ENCODE measurements at regions not wholly inside any gene's neighbourhood (a gene's known extent, or its start where the extent isn't known, plus 50 kb on each side); places are given as distances from the start of the nearest gene placed in this dataset.

DNA sequence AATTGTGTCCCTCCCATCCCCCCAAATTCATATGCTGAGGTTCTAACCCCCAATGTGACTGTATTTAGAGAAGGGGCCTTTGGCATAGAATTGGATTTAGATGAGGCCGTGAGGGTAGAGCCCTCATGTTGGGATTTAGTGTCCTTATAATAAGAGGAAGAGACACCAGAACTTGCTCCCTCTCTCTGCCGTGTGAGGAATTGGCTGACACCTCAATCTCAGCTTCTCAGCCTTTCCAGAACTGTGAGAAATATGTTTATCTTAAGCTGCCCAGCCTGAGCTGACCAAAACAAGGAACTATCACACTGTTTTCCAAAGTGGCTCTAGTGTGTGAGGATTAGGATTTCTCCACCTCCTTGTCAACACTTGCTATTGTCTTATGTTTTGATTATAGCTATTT lies 400.0 kb upstream of the FZD8 start:
- H3K4me2 ChIP-seq (ENCODE audit: extremely low read depth, insufficient read depth, low read length) = no peak overlapping the region
- no peak overlapping the region for H3K9ac ChIP-seq (ENCODE audit: insufficient read depth, low read length)
- H3K27ac ChIP-seq (ENCODE audit: insufficient read depth, low read length) = no peak overlapping the region
- H3K4me1 ChIP-seq (ENCODE audit: control insufficient read depth, extremely low read depth, insufficient read depth, low read length) = no peaks in the 10 kb centered on the region
- no peak overlapping the region for H3K4me3 ChIP-seq (replicated peaks in 1 of 4; ENCODE audit: control extremely low read depth in 1 of 4, insufficient read depth in 1 of 4, low read depth in 3 of 4, low read length in 4 of 4)
- no peaks in the 10 kb centered on the region for H3K79me2 ChIP-seq (ENCODE audit: control insufficient read depth, insufficient read depth, low read length)
- no peaks in the 10 kb centered on the region for H4K20me1 ChIP-seq (ENCODE audit: control insufficient read depth, extremely low read depth, insufficient read depth, low read length)
- DNase-seq (ENCODE audit: low read depth in 2 of 2) = no peak
- H3K27me3 ChIP-seq (ENCODE audit: control insufficient read depth, insufficient read depth, low read length) = no peaks in the 10 kb centered on the region
- no peak for TF ChIP-seq EZH2 (IDR thresholded peaks at IDR 0.05; ENCODE audit: low read length, missing control alignments)
- TF ChIP-seq, protein P1, sequence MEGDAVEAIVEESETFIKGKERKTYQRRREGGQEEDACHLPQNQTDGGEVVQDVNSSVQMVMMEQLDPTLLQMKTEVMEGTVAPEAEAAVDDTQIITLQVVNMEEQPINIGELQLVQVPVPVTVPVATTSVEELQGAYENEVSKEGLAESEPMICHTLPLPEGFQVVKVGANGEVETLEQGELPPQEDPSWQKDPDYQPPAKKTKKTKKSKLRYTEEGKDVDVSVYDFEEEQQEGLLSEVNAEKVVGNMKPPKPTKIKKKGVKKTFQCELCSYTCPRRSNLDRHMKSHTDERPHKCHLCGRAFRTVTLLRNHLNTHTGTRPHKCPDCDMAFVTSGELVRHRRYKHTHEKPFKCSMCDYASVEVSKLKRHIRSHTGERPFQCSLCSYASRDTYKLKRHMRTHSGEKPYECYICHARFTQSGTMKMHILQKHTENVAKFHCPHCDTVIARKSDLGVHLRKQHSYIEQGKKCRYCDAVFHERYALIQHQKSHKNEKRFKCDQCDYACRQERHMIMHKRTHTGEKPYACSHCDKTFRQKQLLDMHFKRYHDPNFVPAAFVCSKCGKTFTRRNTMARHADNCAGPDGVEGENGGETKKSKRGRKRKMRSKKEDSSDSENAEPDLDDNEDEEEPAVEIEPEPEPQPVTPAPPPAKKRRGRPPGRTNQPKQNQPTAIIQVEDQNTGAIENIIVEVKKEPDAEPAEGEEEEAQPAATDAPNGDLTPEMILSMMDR (conservative IDR thresholded peaks at IDR 0.05 in 1 of 2, IDR thresholded peaks at IDR 0.05 in 1 of 2; ENCODE audit: low read depth in 1 of 2, low read length in 2 of 2) = no peak
- H3K9me3 ChIP-seq (ENCODE audit: control insufficient read depth, insufficient read depth, low read depth, low read length) = no peaks in the 10 kb centered on the region
- H2AFZ ChIP-seq (ENCODE audit: low read length) = no peak overlapping the region
- H3K36me3 ChIP-seq (ENCODE audit: control insufficient read depth, insufficient read depth, low read length) = no peaks in the 10 kb centered on the region

DNA sequence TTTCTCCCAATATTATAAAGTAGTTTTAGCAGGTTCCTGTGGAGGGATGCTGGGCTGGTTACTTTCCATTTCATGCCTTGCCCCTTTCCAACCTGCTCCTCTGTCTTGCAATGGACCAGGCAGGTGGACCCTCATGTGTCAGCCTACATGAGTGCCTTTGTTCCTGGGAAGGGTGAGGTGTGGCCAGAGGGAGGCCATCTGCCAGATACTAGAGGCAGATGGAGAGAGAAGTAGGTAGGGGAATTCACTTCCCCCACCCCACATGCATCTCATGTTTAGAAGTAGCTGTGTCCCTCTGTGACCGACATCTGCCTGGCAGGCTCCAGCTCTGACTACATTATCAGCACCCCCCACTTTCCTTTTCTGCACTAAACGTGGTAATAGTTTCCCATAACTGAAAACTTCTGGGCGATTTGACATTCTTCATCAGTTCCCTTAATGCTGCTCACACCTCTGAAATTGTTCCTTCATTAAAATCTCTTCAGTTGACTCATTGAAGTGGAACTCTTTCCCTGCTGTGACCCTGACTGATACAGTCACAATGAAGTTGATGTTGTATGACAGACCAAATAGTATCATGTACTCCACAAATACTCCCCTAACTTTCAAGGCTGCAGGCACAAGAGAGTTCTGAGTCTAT lies 396.3 kb upstream of the FZD8 start:
- DNase-seq (ENCODE audit: low read depth in 2 of 2) = no peak
- H3K9me3 ChIP-seq (ENCODE audit: control insufficient read depth, insufficient read depth, low read depth, low read length) = no peaks in the 10 kb centered on the region
- no peak overlapping the region for H3K4me2 ChIP-seq (ENCODE audit: extremely low read depth, insufficient read depth, low read length)
- no peak overlapping the region for H3K27ac ChIP-seq (ENCODE audit: insufficient read depth, low read length)
- H3K4me3 ChIP-seq (replicated peaks in 1 of 4; ENCODE audit: control extremely low read depth in 1 of 4, insufficient read depth in 1 of 4, low read depth in 3 of 4, low read length in 4 of 4) = no peak overlapping the region
- H4K20me1 ChIP-seq (ENCODE audit: control insufficient read depth, extremely low read depth, insufficient read depth, low read length) = no peaks in the 10 kb centered on the region
- no peaks in the 10 kb centered on the region for H3K36me3 ChIP-seq (ENCODE audit: control insufficient read depth, insufficient read depth, low read length)
- no peaks in the 10 kb centered on the region for H3K27me3 ChIP-seq (ENCODE audit: control insufficient read depth, insufficient read depth, low read length)
- no peak overlapping the region for H3K9ac ChIP-seq (ENCODE audit: insufficient read depth, low read length)
- no peaks in the 10 kb centered on the region for H3K79me2 ChIP-seq (ENCODE audit: control insufficient read depth, insufficient read depth, low read length)
- no peak for TF ChIP-seq EZH2 (IDR thresholded peaks at IDR 0.05; ENCODE audit: low read length, missing control alignments)
- TF ChIP-seq, protein P1 (conservative IDR thresholded peaks at IDR 0.05 in 1 of 2, IDR thresholded peaks at IDR 0.05 in 1 of 2; ENCODE audit: low read depth in 1 of 2, low read length in 2 of 2) = no peak
- no peak overlapping the region for H2AFZ ChIP-seq (ENCODE audit: low read length)
- H3K4me1 ChIP-seq (ENCODE audit: control insufficient read depth, extremely low read depth, insufficient read depth, low read length) = no peaks in the 10 kb centered on the region

DNA sequence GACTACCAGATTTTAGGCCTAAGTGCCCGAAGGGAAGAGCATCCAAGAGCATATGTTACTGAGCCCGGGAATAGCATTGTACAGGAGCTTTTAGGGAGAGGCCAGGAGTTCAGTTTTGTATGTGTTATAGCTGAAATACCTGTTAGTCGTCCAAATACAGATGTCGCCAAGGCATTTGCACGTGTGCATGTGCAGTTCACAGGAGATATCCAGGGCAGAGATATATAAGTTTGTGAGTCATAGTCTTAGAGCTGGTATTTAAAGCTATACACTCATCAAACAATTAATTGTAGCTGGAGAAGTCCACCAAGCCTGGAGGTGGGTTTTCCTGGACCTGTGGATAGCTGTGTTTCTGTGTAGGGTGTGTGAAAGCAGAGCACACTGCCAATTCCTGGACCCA lies 394.0 kb upstream of the FZD8 start:
- no peak overlapping the region for H3K4me3 ChIP-seq (replicated peaks in 1 of 4; ENCODE audit: control extremely low read depth in 1 of 4, insufficient read depth in 1 of 4, low read depth in 3 of 4, low read length in 4 of 4)
- H3K9ac ChIP-seq (ENCODE audit: insufficient read depth, low read length) = no peak overlapping the region
- H3K79me2 ChIP-seq (ENCODE audit: control insufficient read depth, insufficient read depth, low read length) = no peaks in the 10 kb centered on the region
- H3K27ac ChIP-seq (ENCODE audit: insufficient read depth, low read length) = no peak overlapping the region
- no peak overlapping the region for H2AFZ ChIP-seq (ENCODE audit: low read length)
- no peak overlapping the region for H3K4me2 ChIP-seq (ENCODE audit: extremely low read depth, insufficient read depth, low read length)
- H3K4me1 ChIP-seq (ENCODE audit: control insufficient read depth, extremely low read depth, insufficient read depth, low read length) = no peaks in the 10 kb centered on the region
- H4K20me1 ChIP-seq (ENCODE audit: control insufficient read depth, extremely low read depth, insufficient read depth, low read length) = no peaks in the 10 kb centered on the region
- no peak for DNase-seq (ENCODE audit: low read depth in 2 of 2)
- H3K9me3 ChIP-seq (ENCODE audit: control insufficient read depth, insufficient read depth, low read depth, low read length) = no peaks in the 10 kb centered on the region
- TF ChIP-seq, protein P1 (conservative IDR thresholded peaks at IDR 0.05 in 1 of 2, IDR thresholded peaks at IDR 0.05 in 1 of 2; ENCODE audit: low read depth in 1 of 2, low read length in 2 of 2) = no peak
- no peaks in the 10 kb centered on the region for H3K27me3 ChIP-seq (ENCODE audit: control insufficient read depth, insufficient read depth, low read length)
- H3K36me3 ChIP-seq (ENCODE audit: control insufficient read depth, insufficient read depth, low read length) = no peaks in the 10 kb centered on the region

Data from fibroblast of lung (primary cell).